HCT116 (cell line): ENCODE measurements at regions not wholly inside any gene's neighbourhood (a gene's known extent, or its start where the extent isn't known, plus 50 kb on each side); places are given as distances from the start of the nearest gene placed in this dataset.
A peak's percentile ranks its signal among the peaks of the same experiment; 100 is the strongest.

ENCODE experiments used
- ATAC-seq: fragments of 200-7000 bp; cut with Tn5 transposase; 2 replicates; pipeline ENCODE4 v1.9.1; 2020; ENCODE audit warnings: mild to moderate bottlenecking, moderate library complexity
- BruUV-seq: library from RNA; stranded (reverse); fragments of 400-500 nt; replicated peaks from 2 replicates; lab custom pipeline; 2021; lab: Mats Ljungman, UMichigan
- CTCF ChIA-PET: fragments of 300-600 bp; sonication (Branson Sonifier 250); formaldehyde crosslinking; loops from one replicate; lab custom pipeline; 2021; ENCODE audit warnings: antibody characterized with exemption; lab: Charles Lee
- POLR2A ChIA-PET: fragments of 300-600, 350-600 bp; sonication (Branson Sonifier 250); formaldehyde crosslinking; loops from one replicate; lab custom pipeline; 2021; ENCODE audit warnings: antibody characterized with exemption; lab: Charles Lee
- RAD21 ChIA-PET, 2 experiments: fragments of 300-600 bp; sonication (Branson Sonifier 250); formaldehyde crosslinking; loops; one replicate each; lab custom pipeline; 2023; ENCODE audit warnings: low total read pairs in 2 of 2; ENCODE audit not compliant: uncharacterized antibody in 2 of 2, unreplicated experiment in 2 of 2, low non-redundant PET in 1 of 2; lab: Charles Lee
- DNase-seq: peaks from one replicate; pipeline ENCODE4 v3.0.0-alpha.2; 2010; ENCODE audit warnings: low read depth, low spot score
- H2AFZ ChIP-seq: fragments of 200-600 bp; shearing (Covaris generic), sonication (generic); 2 replicates; pipeline ENCODE4 v1.6.1; 2017; ENCODE audit warnings: low read depth, mixed run types, mixed read lengths, antibody characterized with exemption, low read length; ENCODE audit not compliant: poor library complexity, severe bottlenecking
- H3K27ac ChIP-seq: 2 replicates; pipeline ENCODE4 v1.5.1; 2012; ENCODE audit warnings: low read depth, low read length
- H3K27me3 ChIP-seq: fragments of 200-600 bp; sonication (generic); 2 replicates; pipeline ENCODE4 v1.6.1; 2016; ENCODE audit warnings: mixed run types, low read length, mixed read lengths; ENCODE audit not compliant: insufficient read depth
- H3K36me3 ChIP-seq, 2 experiments: fragments of 200-500 bp in 1 of 2; fragments of 200-600 bp in 1 of 2; sonication (Bioruptor generic) in 1 of 2; sonication (generic) in 1 of 2; 2 replicates each; pipeline versions ENCODE4 v1.5.1 to v1.6.1; 2014 to 2016; ENCODE audit warnings: low read length in 2 of 2, inconsistent platforms in 1 of 2, mixed read lengths in 1 of 2, mixed run types in 1 of 2; ENCODE audit not compliant: insufficient read depth in 2 of 2, control insufficient read depth in 1 of 2
- H3K4me1 ChIP-seq, 2 experiments: fragments of 200-600 bp in 1 of 2; sonication (generic) in 1 of 2; 2 replicates each; pipeline versions ENCODE4 v1.5.1 to v1.6.1; 2012 to 2017; ENCODE audit warnings: low read length in 2 of 2, inconsistent platforms in 1 of 2, mild to moderate bottlenecking in 1 of 2, mixed read lengths in 1 of 2, mixed run types in 1 of 2, moderate library complexity in 1 of 2; ENCODE audit not compliant: insufficient read depth in 2 of 2, control insufficient read depth in 1 of 2
- H3K4me2 ChIP-seq: fragments of 200-600 bp; sonication (generic); 2 replicates; pipeline ENCODE4 v1.6.1; 2017; ENCODE audit warnings: mixed run types, low read length, mixed read lengths
- H3K4me3 ChIP-seq, 2 experiments: fragments of 200-600 bp in 1 of 2; sonication (generic) in 1 of 2; replicated peaks in 1 of 2; 2 replicates each; pipeline ENCODE4 v1.5.1; 2011 to 2016; ENCODE audit warnings: low read length in 2 of 2, control low read depth in 1 of 2, low read depth in 1 of 2, mild to moderate bottlenecking in 1 of 2, mixed read lengths in 1 of 2, mixed run types in 1 of 2
- H3K79me2 ChIP-seq: fragments of 200-600 bp; sonication (generic); 2 replicates; pipeline ENCODE4 v1.6.1; 2017; ENCODE audit warnings: mild to moderate bottlenecking, mixed run types, low read length, moderate library complexity, mixed read lengths; ENCODE audit not compliant: insufficient read depth
- H3K9ac ChIP-seq: fragments of 200-600 bp; sonication (generic); 2 replicates; pipeline ENCODE4 v1.6.1; 2016; ENCODE audit warnings: low read length, mixed read lengths
- H3K9me2 ChIP-seq: fragments of 200-600 bp; sonication (generic), shearing (Covaris generic); 2 replicates; pipeline ENCODE4 v1.6.1; 2017; ENCODE audit warnings: mixed run types, mild to moderate bottlenecking, moderate library complexity; ENCODE audit not compliant: insufficient read depth
- H3K9me3 ChIP-seq, 2 experiments: fragments of 200-500 bp in 1 of 2; fragments of 200-600 bp in 1 of 2; sonication (Bioruptor generic) in 1 of 2; sonication (generic) in 1 of 2; 2 replicates each; pipeline ENCODE4 v1.6.1; 2014 to 2017; ENCODE audit warnings: low read length in 2 of 2, mixed read lengths in 2 of 2, inconsistent platforms in 1 of 2, low read depth in 1 of 2, mild to moderate bottlenecking in 1 of 2, mixed run types in 1 of 2, moderate library complexity in 1 of 2; ENCODE audit not compliant: control insufficient read depth in 1 of 2, insufficient read depth in 1 of 2
- H4K20me1 ChIP-seq: fragments of 200-600 bp; sonication (generic), shearing (Covaris generic); 2 replicates; pipeline ENCODE4 v1.6.1; 2017; ENCODE audit warnings: mixed run types, mild to moderate bottlenecking, moderate library complexity; ENCODE audit not compliant: insufficient read depth
- ATF3 ChIP-seq: IDR thresholded peaks from 2 replicates; pipeline ENCODE4 v1.6.1; 2012
- CBX3 ChIP-seq: IDR thresholded peaks from 2 replicates; pipeline ENCODE4 v1.6.1; 2012; ENCODE audit warnings: low read depth
- CEBPB ChIP-seq: IDR thresholded peaks from 2 replicates; pipeline ENCODE4 v1.6.1; 2012; ENCODE audit warnings: low read depth
- ELF1 ChIP-seq: IDR thresholded peaks from 2 replicates; pipeline ENCODE4 v1.6.1; 2012; ENCODE audit warnings: low read depth, borderline replicate concordance
- EZH2phosphoT487 ChIP-seq: fragments of 200-600 bp; IDR thresholded peaks from 2 replicates; pipeline ENCODE4 v1.6.1; 2018; ENCODE audit warnings: antibody characterized with exemption, borderline replicate concordance
- FOSL1 ChIP-seq: IDR thresholded peaks from 2 replicates; pipeline ENCODE4 v1.6.1; 2012; ENCODE audit warnings: low read depth
- JUND ChIP-seq: IDR thresholded peaks from 2 replicates; pipeline ENCODE4 v1.6.1; 2012
- POLR2A ChIP-seq: IDR thresholded peaks from 2 replicates; pipeline ENCODE4 v1.7.0; 2011; ENCODE audit warnings: borderline replicate concordance; ENCODE audit not compliant: insufficient read depth, insufficient read length; ENCODE audit errors: extremely low read depth
- POLR2AphosphoS5 ChIP-seq: IDR thresholded peaks from 2 replicates; pipeline ENCODE4 v1.6.1; 2011; ENCODE audit warnings: mild to moderate bottlenecking, low read depth, low read length, moderate library complexity
- RAD21 ChIP-seq: IDR thresholded peaks from 2 replicates; pipeline ENCODE4 v1.6.1; 2012; ENCODE audit warnings: low read depth, mild to moderate bottlenecking
- SIN3A ChIP-seq: IDR thresholded peaks from 2 replicates; pipeline ENCODE4 v1.6.1; 2012; ENCODE audit warnings: low read depth
- SRF ChIP-seq: IDR thresholded peaks from 2 replicates; pipeline ENCODE4 v1.6.1; 2012; ENCODE audit warnings: low read depth
- TCF7L2 ChIP-seq: IDR thresholded peaks from 2 replicates; pipeline ENCODE4 v1.7.0; 2011; ENCODE audit warnings: borderline replicate concordance, inconsistent platforms; ENCODE audit not compliant: insufficient read depth, insufficient read length; ENCODE audit errors: extremely low read depth
- YY1 ChIP-seq: IDR thresholded peaks from 2 replicates; pipeline ENCODE4 v1.6.1; 2011; ENCODE audit warnings: low read length, low read depth, moderate library complexity, mild to moderate bottlenecking; ENCODE audit not compliant: insufficient replicate concordance; ENCODE audit errors: extremely low read depth
- ZBTB33 ChIP-seq: IDR thresholded peaks from 2 replicates; pipeline ENCODE4 v1.6.1; 2011; ENCODE audit warnings: mild to moderate bottlenecking, low read length, moderate library complexity; ENCODE audit not compliant: insufficient replicate concordance; ENCODE audit errors: extremely low read depth
- ZFX ChIP-seq: fragments of 450-650 bp; IDR thresholded peaks from 2 replicates; pipeline ENCODE4 v1.6.1; 2017
- intact Hi-C: fragments of 100-400 bp; cut with micrococcal nuclease; formaldehyde crosslinking; loops from 2 replicates; pipeline ENCODE4 v1.10.0; 2022
- TF ChIP-seq, protein P1 (sequence below), 3 experiments: fragments of 200-600 bp in 1 of 3; sonication (generic) in 1 of 3; IDR thresholded peaks in 2 of 3; conservative IDR thresholded peaks in 1 of 3; 2 replicates each; pipeline ENCODE4 v1.5.1; 2012 to 2017; ENCODE audit warnings: low read depth in 2 of 3, low read length in 2 of 3, antibody characterized with exemption in 1 of 3, borderline replicate concordance in 1 of 3, control low read depth in 1 of 3, mild to moderate bottlenecking in 1 of 3, mixed read lengths in 1 of 3, mixed run types in 1 of 3, moderate library complexity in 1 of 3; ENCODE audit not compliant: insufficient read depth in 1 of 3
- TF ChIP-seq, protein P2 (sequence below): IDR thresholded peaks from 2 replicates; pipeline ENCODE4 v1.6.1; 2012; ENCODE audit warnings: low read depth

GRCh38 chr6:134821928-134822864 is 127.7 kb downstream of the ALDH8A1 start:
- ChIA-PET POLR2A (interaction anchor here (0.6 kb wide), 1 partner anchor 9 kb away, joined by 3 read pairs; no protein-coding TSS in a partner anchor), CTCF (interaction anchor here (1.0 to 2.8 kb wide), 7 partner anchors 11 to 666 kb away, joined by 5 to 29 read pairs (median 7); no protein-coding TSS in a partner anchor), RAD21 (interaction anchor here (0.5 to 1.4 kb wide), 6 partner anchors 35 to 648 kb away, joined by 3 to 7 read pairs (median 3); no protein-coding TSS in a partner anchor)
- H3K27me3 ChIP-seq = no peaks in the 10 kb centered on the region
- H3K4me1 ChIP-seq = no peaks in the 10 kb centered on the region; a peak in 1 of 4 replicates
- no peaks in the 10 kb centered on the region for H3K36me3 ChIP-seq
- intact Hi-C loops = loop anchor here (2.0 kb wide), 2 partner anchors 119 to 181 kb away; no protein-coding TSS in a partner anchor
- no peaks in the 10 kb centered on the region for H4K20me1 ChIP-seq
- H3K9ac ChIP-seq = no peak overlapping the region
- no peak overlapping the region for H3K4me2 ChIP-seq
- BruUV-seq = no TSS peak
- peak overlapping the region; percentile 43 for H2AFZ ChIP-seq
- no peak for ATAC-seq
- no peaks in the 10 kb centered on the region for H3K9me2 ChIP-seq
- no peak for DNase-seq
- no peaks in the 10 kb centered on the region for H3K79me2 ChIP-seq
- no peak overlapping the region for H3K4me3 ChIP-seq
- H3K9me3 ChIP-seq = no peaks in the 10 kb centered on the region
- H3K27ac ChIP-seq = no peak overlapping the region
- no peak for TF ChIP-seq POLR2A
- TF ChIP-seq, protein P1, sequence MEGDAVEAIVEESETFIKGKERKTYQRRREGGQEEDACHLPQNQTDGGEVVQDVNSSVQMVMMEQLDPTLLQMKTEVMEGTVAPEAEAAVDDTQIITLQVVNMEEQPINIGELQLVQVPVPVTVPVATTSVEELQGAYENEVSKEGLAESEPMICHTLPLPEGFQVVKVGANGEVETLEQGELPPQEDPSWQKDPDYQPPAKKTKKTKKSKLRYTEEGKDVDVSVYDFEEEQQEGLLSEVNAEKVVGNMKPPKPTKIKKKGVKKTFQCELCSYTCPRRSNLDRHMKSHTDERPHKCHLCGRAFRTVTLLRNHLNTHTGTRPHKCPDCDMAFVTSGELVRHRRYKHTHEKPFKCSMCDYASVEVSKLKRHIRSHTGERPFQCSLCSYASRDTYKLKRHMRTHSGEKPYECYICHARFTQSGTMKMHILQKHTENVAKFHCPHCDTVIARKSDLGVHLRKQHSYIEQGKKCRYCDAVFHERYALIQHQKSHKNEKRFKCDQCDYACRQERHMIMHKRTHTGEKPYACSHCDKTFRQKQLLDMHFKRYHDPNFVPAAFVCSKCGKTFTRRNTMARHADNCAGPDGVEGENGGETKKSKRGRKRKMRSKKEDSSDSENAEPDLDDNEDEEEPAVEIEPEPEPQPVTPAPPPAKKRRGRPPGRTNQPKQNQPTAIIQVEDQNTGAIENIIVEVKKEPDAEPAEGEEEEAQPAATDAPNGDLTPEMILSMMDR (IDR thresholded peaks at IDR 0.05 in 2 of 3, conservative IDR thresholded peaks at IDR 0.05 in 1 of 3; ENCODE audit: borderline replicate concordance in 1 of 3, insufficient read depth in 1 of 3, low read depth in 2 of 3, low read length in 2 of 3) = no peak
- TF ChIP-seq CEBPB = no peak
- no peak for TF ChIP-seq CBX3
- no peak for TF ChIP-seq ZBTB33
- no peak for TF ChIP-seq YY1
- TF ChIP-seq SIN3A = no peak
- no peak for TF ChIP-seq ZFX
- TF ChIP-seq EZH2phosphoT487 = no peak
- no peak for TF ChIP-seq FOSL1
- TF ChIP-seq SRF = no peak
- no peak for TF ChIP-seq RAD21
- no peak for TF ChIP-seq POLR2AphosphoS5
- no peak for TF ChIP-seq TCF7L2
- TF ChIP-seq ATF3 = no peak
- no peak for TF ChIP-seq ELF1
- TF ChIP-seq, protein P2, sequence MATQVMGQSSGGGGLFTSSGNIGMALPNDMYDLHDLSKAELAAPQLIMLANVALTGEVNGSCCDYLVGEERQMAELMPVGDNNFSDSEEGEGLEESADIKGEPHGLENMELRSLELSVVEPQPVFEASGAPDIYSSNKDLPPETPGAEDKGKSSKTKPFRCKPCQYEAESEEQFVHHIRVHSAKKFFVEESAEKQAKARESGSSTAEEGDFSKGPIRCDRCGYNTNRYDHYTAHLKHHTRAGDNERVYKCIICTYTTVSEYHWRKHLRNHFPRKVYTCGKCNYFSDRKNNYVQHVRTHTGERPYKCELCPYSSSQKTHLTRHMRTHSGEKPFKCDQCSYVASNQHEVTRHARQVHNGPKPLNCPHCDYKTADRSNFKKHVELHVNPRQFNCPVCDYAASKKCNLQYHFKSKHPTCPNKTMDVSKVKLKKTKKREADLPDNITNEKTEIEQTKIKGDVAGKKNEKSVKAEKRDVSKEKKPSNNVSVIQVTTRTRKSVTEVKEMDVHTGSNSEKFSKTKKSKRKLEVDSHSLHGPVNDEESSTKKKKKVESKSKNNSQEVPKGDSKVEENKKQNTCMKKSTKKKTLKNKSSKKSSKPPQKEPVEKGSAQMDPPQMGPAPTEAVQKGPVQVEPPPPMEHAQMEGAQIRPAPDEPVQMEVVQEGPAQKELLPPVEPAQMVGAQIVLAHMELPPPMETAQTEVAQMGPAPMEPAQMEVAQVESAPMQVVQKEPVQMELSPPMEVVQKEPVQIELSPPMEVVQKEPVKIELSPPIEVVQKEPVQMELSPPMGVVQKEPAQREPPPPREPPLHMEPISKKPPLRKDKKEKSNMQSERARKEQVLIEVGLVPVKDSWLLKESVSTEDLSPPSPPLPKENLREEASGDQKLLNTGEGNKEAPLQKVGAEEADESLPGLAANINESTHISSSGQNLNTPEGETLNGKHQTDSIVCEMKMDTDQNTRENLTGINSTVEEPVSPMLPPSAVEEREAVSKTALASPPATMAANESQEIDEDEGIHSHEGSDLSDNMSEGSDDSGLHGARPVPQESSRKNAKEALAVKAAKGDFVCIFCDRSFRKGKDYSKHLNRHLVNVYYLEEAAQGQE = no peak
- no peak for TF ChIP-seq JUND
